WTC11 (cell line): ENCODE measurements at regions not wholly inside any gene's neighbourhood (a gene's known extent, or its start where the extent isn't known, plus 50 kb on each side); places are given as distances from the start of the nearest gene placed in this dataset.

Experiments used
- ATAC-seq: fragments of 200-7000 bp; cut with Tn5 transposase; 2 replicates; pipeline ENCODE4 v1.10.0; 2021; ENCODE audit warnings: mild to moderate bottlenecking, moderate library complexity
- CTCF ChIA-PET: fragments of 300-600 bp; sonication (Branson Sonifier 250); formaldehyde crosslinking; loops from one replicate; lab custom pipeline; 2021; ENCODE audit warnings: antibody characterized with exemption; lab: Charles Lee
- POLR2A ChIA-PET: fragments of 350-600 bp; sonication (Branson Sonifier 250); formaldehyde crosslinking; loops from one replicate; lab custom pipeline; 2021; ENCODE audit warnings: antibody characterized with exemption; lab: Charles Lee
- DNase-seq: peaks from one replicate; pipeline ENCODE4 v3.0.0; 2021; ENCODE audit warnings: low spot score
- H3K27ac Mint-ChIP-seq: 2 replicates; pipeline ENCODE4 v1.8.0; 2021; ENCODE audit warnings: mixed read lengths
- H3K27me3 Mint-ChIP-seq: 2 replicates; pipeline ENCODE4 v1.8.0; 2021; ENCODE audit warnings: low read depth, mild to moderate bottlenecking, moderate library complexity, mixed read lengths
- H3K36me3 Mint-ChIP-seq: 2 replicates; pipeline ENCODE4 v1.8.0; 2021; ENCODE audit warnings: mixed read lengths
- H3K4me1 Mint-ChIP-seq: 2 replicates; pipeline ENCODE4 v1.8.0; 2022; ENCODE audit warnings: mixed read lengths
- H3K4me3 Mint-ChIP-seq: 2 replicates; pipeline ENCODE4 v1.8.0; 2021; ENCODE audit warnings: mild to moderate bottlenecking, moderate library complexity, mixed read lengths
- H3K9me3 Mint-ChIP-seq: 2 replicates; pipeline ENCODE4 v1.8.0; 2021; ENCODE audit warnings: mixed read lengths
- ATF1 ChIP-seq: sonication (generic); formaldehyde crosslinking; IDR thresholded peaks from 2 replicates; pipeline ENCODE4 v1.8.1; 2023; ENCODE audit warnings: mild to moderate bottlenecking, moderate library complexity, missing genetic modification reagents
- CBFB ChIP-seq: sonication (generic); formaldehyde crosslinking; IDR thresholded peaks from 2 replicates; pipeline ENCODE4 v1.8.1; 2022; ENCODE audit warnings: mild to moderate bottlenecking, low read depth, missing genetic modification reagents
- CREM ChIP-seq: sonication (generic); formaldehyde crosslinking; IDR thresholded peaks from 2 replicates; pipeline ENCODE4 v1.8.1; 2022; ENCODE audit warnings: mild to moderate bottlenecking, missing genetic modification reagents, moderate library complexity
- E2F5 ChIP-seq: sonication (generic); formaldehyde crosslinking; IDR thresholded peaks from 2 replicates; pipeline ENCODE4 v1.8.1; 2022; ENCODE audit warnings: mild to moderate bottlenecking, moderate library complexity, missing genetic modification reagents
- ELF4 ChIP-seq: sonication (generic); formaldehyde crosslinking; IDR thresholded peaks from 2 replicates; pipeline ENCODE4 v1.8.1; 2022; ENCODE audit warnings: low read depth, mild to moderate bottlenecking, moderate library complexity, missing genetic modification reagents
- EMX1 ChIP-seq: fragments of 250-450 bp; sonication (Bioruptor Pico); IDR thresholded peaks from 2 replicates; pipeline ENCODE4 v1.8.0; 2021; ENCODE audit warnings: mild to moderate bottlenecking
- ERG ChIP-seq: fragments of 250-450 bp; sonication (Bioruptor Pico); IDR thresholded peaks from 2 replicates; pipeline ENCODE4 v1.8.0; 2021; ENCODE audit warnings: mild to moderate bottlenecking
- ESRRA ChIP-seq: sonication (generic); formaldehyde crosslinking; IDR thresholded peaks from 2 replicates; pipeline ENCODE4 v1.8.1; 2022; ENCODE audit warnings: mild to moderate bottlenecking, missing genetic modification reagents, borderline replicate concordance
- ETV6 ChIP-seq: sonication (generic); formaldehyde crosslinking; IDR thresholded peaks from 2 replicates; pipeline ENCODE4 v1.8.1; 2022; ENCODE audit warnings: mild to moderate bottlenecking, missing genetic modification reagents
- FOXK1 ChIP-seq: sonication (generic); formaldehyde crosslinking; IDR thresholded peaks from 2 replicates; pipeline ENCODE4 v1.8.0; 2022; ENCODE audit warnings: mild to moderate bottlenecking, moderate library complexity, missing genetic modification reagents
- GRHL2 ChIP-seq: fragments of 250-450 bp; sonication (Bioruptor Pico); IDR thresholded peaks from 2 replicates; pipeline ENCODE4 v1.8.0; 2022; ENCODE audit warnings: mild to moderate bottlenecking, moderate library complexity; ENCODE audit not compliant: insufficient replicate concordance, severe bottlenecking
- HMGXB4 ChIP-seq: sonication (generic); formaldehyde crosslinking; IDR thresholded peaks from 2 replicates; pipeline ENCODE4 v1.8.1; 2023; ENCODE audit warnings: mild to moderate bottlenecking, moderate library complexity, missing genetic modification reagents
- IRF1 ChIP-seq: sonication (generic); formaldehyde crosslinking; IDR thresholded peaks from 2 replicates; pipeline ENCODE4 v1.8.0; 2023; ENCODE audit warnings: missing genetic modification reagents
- JAZF1 ChIP-seq: fragments of 250-450 bp; sonication (Bioruptor Pico); IDR thresholded peaks from 2 replicates; pipeline ENCODE4 v1.9.0; 2021; ENCODE audit warnings: moderate library complexity, mild to moderate bottlenecking, inconsistent platforms
- NR1H2 ChIP-seq: sonication (generic); formaldehyde crosslinking; IDR thresholded peaks from 2 replicates; pipeline ENCODE4 v1.9.0; 2021; ENCODE audit warnings: mild to moderate bottlenecking, moderate library complexity, missing genetic modification reagents
- NR2C2 ChIP-seq: sonication (generic); formaldehyde crosslinking; IDR thresholded peaks from 2 replicates; pipeline ENCODE4 v1.8.0; 2022; ENCODE audit warnings: mild to moderate bottlenecking, missing genetic modification reagents
- NR3C1 ChIP-seq: sonication (generic); formaldehyde crosslinking; conservative IDR thresholded peaks from 2 replicates; pipeline ENCODE4 v1.8.1; 2023; ENCODE audit warnings: low read depth, mild to moderate bottlenecking, missing genetic modification reagents
- OVOL2 ChIP-seq: fragments of 250-450 bp; sonication (Bioruptor Pico); IDR thresholded peaks from 2 replicates; pipeline ENCODE4 v1.9.0; 2021; ENCODE audit warnings: mild to moderate bottlenecking, borderline replicate concordance
- PREB ChIP-seq: sonication (generic); formaldehyde crosslinking; IDR thresholded peaks from 2 replicates; pipeline ENCODE4 v1.8.1; 2022; ENCODE audit warnings: mild to moderate bottlenecking, missing genetic modification reagents, moderate library complexity, borderline replicate concordance
- SP1 ChIP-seq: sonication (generic); formaldehyde crosslinking; conservative IDR thresholded peaks from 2 replicates; pipeline ENCODE4 v1.8.1; 2022; ENCODE audit warnings: missing genetic modification reagents
- TCF7 ChIP-seq: sonication (generic); formaldehyde crosslinking; IDR thresholded peaks from 2 replicates; pipeline ENCODE4 v1.8.0; 2022; ENCODE audit warnings: mild to moderate bottlenecking, low read depth, missing genetic modification reagents, moderate library complexity
- TEAD1 ChIP-seq: sonication (generic); formaldehyde crosslinking; IDR thresholded peaks from 2 replicates; pipeline ENCODE4 v1.8.0; 2022; ENCODE audit warnings: mild to moderate bottlenecking, missing genetic modification reagents
- TP53 ChIP-seq: sonication (generic); formaldehyde crosslinking; IDR thresholded peaks from 2 replicates; pipeline ENCODE4 v1.8.1; 2023; ENCODE audit warnings: mild to moderate bottlenecking, missing genetic modification reagents
- USF2 ChIP-seq: sonication (generic); formaldehyde crosslinking; IDR thresholded peaks from 2 replicates; pipeline ENCODE4 v1.8.1; 2023; ENCODE audit warnings: mild to moderate bottlenecking, missing genetic modification reagents, moderate library complexity
- ZMAT4 ChIP-seq: fragments of 250-450 bp; sonication (Bioruptor Pico); IDR thresholded peaks from 2 replicates; pipeline ENCODE4 v1.9.0; 2021; ENCODE audit warnings: mild to moderate bottlenecking
- ZNF121 ChIP-seq: sonication (generic); formaldehyde crosslinking; IDR thresholded peaks from 2 replicates; pipeline ENCODE4 v1.8.0; 2023; ENCODE audit warnings: missing genetic modification reagents
- ZNF512 ChIP-seq: sonication (generic); formaldehyde crosslinking; IDR thresholded peaks from 2 replicates; pipeline ENCODE4 v1.8.1; 2022; ENCODE audit warnings: missing genetic modification reagents, borderline replicate concordance
- ZNF671 ChIP-seq: fragments of 250-450 bp; sonication (Bioruptor Pico); IDR thresholded peaks from 2 replicates; pipeline ENCODE4 v1.8.0; 2021; ENCODE audit warnings: mild to moderate bottlenecking
- ZSCAN18 ChIP-seq: fragments of 250-450 bp; sonication (Bioruptor Pico); IDR thresholded peaks from 2 replicates; pipeline ENCODE4 v2.1.2; 2022; ENCODE audit warnings: mild to moderate bottlenecking, moderate library complexity

GRCh38 chr16:6527646-6528045 lies 805.0 kb upstream of the RBFOX1 start:
- Mint-ChIP-seq H3K4me3 (no peak overlapping the region), H3K36me3 (peaks cover 77% of the 10 kb centered on the region), H3K27me3 (peaks cover 11% of the 10 kb centered on the region), H3K4me1 (no peaks in the 10 kb centered on the region), H3K27ac (no peak overlapping the region), H3K9me3 (peaks cover 88% of the 10 kb centered on the region)
- CTCF ChIA-PET: no interaction called here
- ATAC-seq (no peak), DNase-seq (no peak)
- TF ChIP-seq CREM (CRISPR knock-in tag): no peak
- no peak for TF ChIP-seq ERG (CRISPR knock-in tag)
- TF ChIP-seq EMX1: no peak
- no peak for TF ChIP-seq NR3C1 (CRISPR knock-in tag)
- TF ChIP-seq ZNF512 (CRISPR knock-in tag): no peak
- TF ChIP-seq TEAD1 (CRISPR knock-in tag): no peak
- TF ChIP-seq E2F5: no peak
- TF ChIP-seq USF2: no peak
- no peak for TF ChIP-seq TP53 (CRISPR knock-in tag)
- no peak for TF ChIP-seq HMGXB4
- no peak for TF ChIP-seq ZSCAN18 (CRISPR knock-in tag)
- no peak for TF ChIP-seq JAZF1 (CRISPR knock-in tag)
- no peak for TF ChIP-seq ESRRA
- TF ChIP-seq NR2C2: no peak
- no peak for TF ChIP-seq SP1
- no peak for TF ChIP-seq CBFB (CRISPR knock-in tag)
- POLR2A ChIA-PET: no interaction called here

GRCh38 chr16:6524501-6524900 lies 808.1 kb upstream of the RBFOX1 start:
- CTCF ChIA-PET: no interaction called here
- TF ChIP-seq NR1H2 (CRISPR knock-in tag) (no peak), GRHL2 (CRISPR knock-in tag) (no peak), ELF4 (CRISPR knock-in tag) (no peak), ZMAT4 (CRISPR knock-in tag) (no peak), SP1 (no peak), IRF1 (CRISPR knock-in tag) (no peak), TCF7 (CRISPR knock-in tag) (no peak), ATF1 (CRISPR knock-in tag) (no peak), OVOL2 (CRISPR knock-in tag) (no peak), PREB (CRISPR knock-in tag) (no peak), ZNF671 (CRISPR knock-in tag) (no peak), ETV6 (CRISPR knock-in tag) (no peak), FOXK1 (no peak), ZNF121 (no peak)

More at GRCh38 chr16:6524501-6524900, 808.1 kb upstream of the RBFOX1 start:
- peaks cover 85% of the 10 kb centered on the region for H3K9me3 Mint-ChIP-seq
- H3K36me3 Mint-ChIP-seq: peaks cover 71% of the 10 kb centered on the region
- H3K4me1 Mint-ChIP-seq: no peaks in the 10 kb centered on the region
- no peak for ATAC-seq
- no peak overlapping the region for H3K27ac Mint-ChIP-seq
- POLR2A ChIA-PET: no interaction called here
- peaks cover 5% of the 10 kb centered on the region; the same call in 1 of the 2 replicates for H3K27me3 Mint-ChIP-seq
- no peak for DNase-seq
- no peak overlapping the region for H3K4me3 Mint-ChIP-seq
